HG03469 (cell line): ENCODE measurements at regions not wholly inside any gene's neighbourhood (a gene's known extent, or its start where the extent isn't known, plus 50 kb on each side); places are given as distances from the start of the nearest gene placed in this dataset.
"Not testable (repeated sequence)": the region's sequence is repeated elsewhere in the genome, so short reads cannot be mapped to it uniquely, and the experiment has no call there.

Experiments
- ATAC-seq: cut with Tn5 transposase; IDR thresholded peaks from one replicate; pipeline ENCODE4 v1.9.1; 2021; ENCODE audit warnings: mild to moderate bottlenecking, moderate library complexity, moderate number of reproducible peaks; ENCODE audit not compliant: unreplicated experiment

GRCh38 chr7:65797086-65797485, 75.8 kb upstream of the VKORC1L1 start:
- not testable (repeated sequence) for ATAC-seq

- ATAC-seq = not testable (repeated sequence)
These were observed 75.3 kb upstream of the VKORC1L1 start for GRCh38 chr7:65797566-65797965.

GRCh38 chr7:65798111-65799075, 74.5 kb upstream of the VKORC1L1 start:
- peak; percentile 99 for ATAC-seq

- not testable (repeated sequence) for ATAC-seq
These were observed 72.7 kb upstream of the VKORC1L1 start for GRCh38 chr7:65800191-65800590.

GRCh38 chr7:65800890-65801341, 72.0 kb upstream of the VKORC1L1 start:
- ATAC-seq = no peak

- ATAC-seq = no peak
These were observed 68.0 kb upstream of the VKORC1L1 start for GRCh38 chr7:65804887-65805286.

- not testable (repeated sequence) for ATAC-seq
These were observed 65.8 kb upstream of the VKORC1L1 start for GRCh38 chr7:65807067-65807466.

GRCh38 chr7:65809259-65809981, 63.5 kb upstream of the VKORC1L1 start:
- ATAC-seq = peak; percentile 91

- no peak for ATAC-seq
These were observed 62.9 kb upstream of the VKORC1L1 start for GRCh38 chr7:65809982-65810288.

- ATAC-seq = no peak
These were observed 60.6 kb upstream of the VKORC1L1 start for GRCh38 chr7:65812281-65812680.

GRCh38 chr7:65814556-65815167, 58.2 kb upstream of the VKORC1L1 start:
- ATAC-seq = not testable (repeated sequence)

- no peak for ATAC-seq
These were observed 52.5 kb upstream of the VKORC1L1 start for GRCh38 chr7:65820287-65820950.
